LNCAP (cell line): ENCODE measurements at regions not wholly inside any gene's neighbourhood (a gene's known extent, or its start where the extent isn't known, plus 50 kb on each side); places are given as distances from the start of the nearest gene placed in this dataset.

Experiments used
- CTCF ChIP-seq: fragments of 450-650 bp; IDR thresholded peaks from 2 replicates; pipeline ENCODE4 v1.5.1; 2017; ENCODE audit warnings: mild to moderate bottlenecking

GRCh38 chr21:36609654-36610053 is 89.3 kb upstream of the SIM2 start:
- no peak for TF ChIP-seq CTCF

GRCh38 chr21:36610201-36610600 is 88.7 kb upstream of the SIM2 start:
- no peak for TF ChIP-seq CTCF

DNA sequence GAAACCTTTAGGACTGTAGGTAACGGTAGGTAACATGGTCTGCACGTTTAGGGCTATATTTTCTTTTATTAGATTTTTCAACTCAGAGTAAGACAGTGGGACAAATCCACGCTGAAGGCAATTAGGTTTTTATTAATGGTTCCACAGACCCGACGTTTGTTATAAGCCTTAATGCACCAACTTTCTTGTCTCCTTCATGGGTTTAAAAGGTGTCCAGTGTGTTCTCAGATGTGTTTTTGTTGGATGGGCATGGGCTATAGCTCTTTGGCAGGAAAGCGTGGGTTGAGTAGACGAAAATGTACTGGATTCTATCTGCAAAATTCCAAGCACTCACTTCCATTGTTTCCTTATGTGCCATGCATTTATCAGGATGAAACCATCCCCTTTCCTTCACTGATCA is 88.0 kb upstream of the SIM2 start:
- no peak for TF ChIP-seq CTCF

- TF ChIP-seq CTCF: no peak
These were observed 87.5 kb upstream of the SIM2 start for GRCh38 chr21:36611379-36611778.

GRCh38 chr21:36613059-36613458 is 85.9 kb upstream of the SIM2 start:
- TF ChIP-seq CTCF: no peak

DNA sequence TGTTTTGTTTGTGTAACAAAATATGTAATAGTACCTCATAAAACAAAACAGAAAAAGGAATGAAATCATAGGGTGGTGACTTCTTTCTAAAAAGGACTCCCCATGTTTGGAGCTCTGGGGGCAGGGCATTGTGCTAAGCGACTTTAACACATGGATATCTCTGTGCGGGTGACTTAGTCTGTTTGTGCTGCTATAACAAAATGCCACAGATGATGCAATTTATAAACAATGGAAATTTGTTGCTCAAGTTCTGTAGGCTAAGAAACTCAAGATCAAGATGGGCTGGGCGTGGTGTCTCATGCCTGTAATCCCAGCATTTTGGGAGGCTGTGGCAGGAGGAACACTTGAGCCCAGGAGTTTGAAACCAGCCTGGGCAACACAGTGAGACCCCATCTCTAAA is 85.4 kb upstream of the SIM2 start:
- no peak for TF ChIP-seq CTCF

DNA sequence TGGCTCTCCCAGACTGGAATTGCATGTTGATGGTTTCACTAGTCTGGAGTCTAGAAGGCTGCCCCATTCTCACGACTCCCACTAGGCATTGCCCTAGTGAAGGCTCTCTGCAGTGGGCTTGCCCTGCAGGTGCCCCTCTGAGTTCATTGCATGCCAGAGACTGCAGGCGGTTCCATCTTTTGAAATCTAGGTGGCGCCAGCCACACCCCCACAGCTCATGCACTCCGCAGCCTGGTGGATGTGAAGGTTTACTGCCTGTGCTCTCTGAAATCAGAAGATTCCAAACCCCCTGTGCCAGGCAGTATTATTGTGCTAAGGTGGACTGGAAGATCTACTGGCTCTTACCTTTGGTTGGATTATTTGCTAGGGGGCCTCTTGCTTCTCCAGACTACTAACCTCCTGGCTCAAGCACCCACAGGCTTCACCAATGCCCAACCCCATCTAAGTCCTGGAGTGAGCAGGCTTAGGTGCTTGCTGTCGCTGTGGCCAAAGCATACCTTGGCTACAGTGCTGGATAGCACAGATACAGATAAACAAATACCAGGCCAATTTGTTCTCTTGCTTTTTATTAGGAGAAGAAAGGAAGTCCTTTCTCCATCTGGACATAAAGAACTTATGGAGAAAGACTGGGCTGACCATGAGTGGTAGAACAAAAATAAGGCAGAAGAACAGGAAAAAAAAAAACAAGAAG is 83.5 kb upstream of the SIM2 start:
- peak; percentile 28; the same call in 1 of the 2 replicates for TF ChIP-seq CTCF

DNA sequence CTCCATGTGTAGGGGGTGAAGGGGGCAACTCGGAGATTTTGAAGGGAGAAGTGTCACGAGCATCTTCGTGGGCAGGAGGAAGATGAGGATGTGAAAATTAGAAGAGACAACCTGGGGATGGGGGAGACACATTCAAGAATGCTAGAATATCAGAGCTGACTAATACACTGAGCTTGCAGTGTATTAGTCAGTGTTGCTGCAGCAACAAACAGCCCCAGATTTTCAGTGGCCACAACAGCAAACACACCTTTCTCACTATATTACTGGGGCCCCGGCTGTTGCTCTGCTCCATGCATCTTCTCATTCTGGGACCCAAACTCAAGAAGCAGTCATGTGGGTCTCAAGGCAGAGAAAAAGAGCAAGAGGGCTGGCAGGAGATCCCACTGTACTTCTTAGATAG is 74.8 kb upstream of the SIM2 start:
- no peak for TF ChIP-seq CTCF
